ENCODE measurements at regions not wholly inside any gene's neighbourhood (a gene's known extent, or its start where the extent isn't known, plus 50 kb on each side); places are given as distances from the start of the nearest gene placed in this dataset.

DNA sequence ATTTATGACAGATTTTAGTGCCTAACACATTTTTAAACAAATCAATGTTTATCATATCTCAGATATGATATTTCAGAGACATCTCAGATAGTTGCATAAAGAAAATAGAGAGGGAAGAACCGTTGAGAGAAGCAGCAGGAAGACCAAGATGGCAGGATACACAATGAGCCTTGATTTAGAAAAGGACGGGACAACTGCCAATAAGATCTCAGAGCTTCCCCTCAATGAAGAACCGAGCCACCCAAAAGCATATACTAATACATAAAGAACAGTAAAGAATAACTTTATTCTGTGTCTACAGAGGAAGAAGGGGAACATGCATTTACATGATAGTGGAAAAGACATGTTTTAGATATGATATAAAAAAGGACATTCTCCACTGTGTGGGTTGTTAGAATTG lies 375.9 kb upstream of the SOX5 start:
- Histone ChIP-seq H2AFZ (replicated peaks; ENCODE audit: low read length, poor library complexity) (no peak overlapping the region), H3K9me3 (ENCODE audit: control insufficient read depth, insufficient read depth, low read length) (no peaks in the 10 kb centered on the region), H2BK15ac (ENCODE audit: low read depth, low read length) (no peak overlapping the region), H3K4me2 (ENCODE audit: low read depth, low read length) (no peak overlapping the region), H4K20me1 (ENCODE audit: insufficient read depth, low read length) (no peaks in the 10 kb centered on the region), H2BK120ac (ENCODE audit: low read depth, low read length) (no peak overlapping the region), H3K56ac (ENCODE audit: extremely low read depth, insufficient read depth, low read length) (no peak overlapping the region), H3K27ac (ENCODE audit: insufficient read depth, low read length) (no peak overlapping the region), H3K18ac (ENCODE audit: low read depth, low read length) (no peak overlapping the region), H3K23ac (ENCODE audit: low read depth, low read length) (no peak overlapping the region), H2BK5ac (ENCODE audit: low read depth, low read length, poor library complexity, severe bottlenecking) (no peak overlapping the region), H3K79me1 (ENCODE audit: low read depth in 1 of 2, low read length in 2 of 2) (no peaks in the 10 kb centered on the region; a peak in 2 of 4 replicates), H4K91ac (ENCODE audit: insufficient read depth, low read depth, low read length) (no peak overlapping the region), H3K4me1 (ENCODE audit: control insufficient read depth, insufficient read depth, low read length) (no peaks in the 10 kb centered on the region), H3K9ac (ENCODE audit: low read depth, low read length) (no peak overlapping the region), H2AK9ac (replicated peaks; ENCODE audit: low read depth, low read length, poor library complexity) (no peak overlapping the region), H3K9me1 (ENCODE audit: insufficient read depth, low read length) (no peaks in the 10 kb centered on the region), H3K4ac (ENCODE audit: low read depth, low read length) (no peak overlapping the region), H2BK20ac (ENCODE audit: low read depth, low read length) (no peak overlapping the region), H2AK5ac (ENCODE audit: low read depth, low read length) (no peak overlapping the region), H3K4me3 (ENCODE audit: insufficient read depth, low read depth, low read length) (no peak overlapping the region), H4K8ac (ENCODE audit: low read depth in 2 of 2, low read length in 2 of 2) (no peak overlapping the region), H3K27me3 (ENCODE audit: control insufficient read depth, insufficient read depth, low read length) (no peaks in the 10 kb centered on the region), H4K5ac (ENCODE audit: low read depth, low read length) (no peak overlapping the region), H3K36me3 (ENCODE audit: control insufficient read depth, insufficient read depth, low read length) (no peaks in the 10 kb centered on the region), H3K14ac (replicated peaks; ENCODE audit: low read depth, low read length) (no peak overlapping the region)
- POLR2A ChIA-PET (ENCODE audit: unreplicated experiment): no interaction called here
- intact Hi-C loops (cut with micrococcal nuclease): no loop called here
- TF ChIP-seq CEBPB (IDR thresholded peaks at IDR 0.05; ENCODE audit: low read depth, low read length): no peak
- TF ChIP-seq RAD21 (IDR thresholded peaks at IDR 0.05; ENCODE audit: low read length): no peak
- TF ChIP-seq CHD1 (IDR thresholded peaks at IDR 0.05; ENCODE audit: low read depth, low read length): no peak
- ATAC-seq (ENCODE audit: low read depth) (no peak), DNase-seq (no peak)
- BruUV-seq (replicated peaks): no TSS peak
- no CpG with 5 or more reads among the region's 3 CpGs for WGBS, 2 experiments (ENCODE audit: extremely low coverage in 2 of 2, insufficient read length in 1 of 2)
- dilution Hi-C loops (cut with HindIII; ENCODE audit: low sequenced_read_pairs, unreplicated experiment): no loop called here
- CTCF ChIA-PET: no interaction called here
- in situ Hi-C loops (cut with MboI; ENCODE audit: low sequenced_read_pairs): no loop called here

Data from IMR-90 (cell line).